Subcutaneous abdominal adipose tissue (tissue), 5 donors: ENCODE measurements at regions not wholly inside any gene's neighbourhood (a gene's known extent, or its start where the extent isn't known, plus 50 kb on each side); places are given as distances from the start of the nearest gene placed in this dataset.

Experiments
- H3K27ac ChIP-seq: one replicate; pipeline ENCODE4 v1.7.0; 2013; ENCODE audit warnings: low read depth, mild to moderate bottlenecking, inconsistent platforms, low read length, moderate library complexity
- H3K27me3 ChIP-seq, 5 donors: one replicate each; pipeline ENCODE4 v1.7.0; 2013; ENCODE audit warnings: low read length in 5 of 5, inconsistent platforms in 1 of 5; ENCODE audit not compliant: control insufficient read depth in 5 of 5, insufficient read depth in 4 of 5
- H3K36me3 ChIP-seq, 5 donors: one replicate each; pipeline ENCODE4 v1.7.0; 2013; ENCODE audit warnings: low read length in 5 of 5; ENCODE audit not compliant: control insufficient read depth in 5 of 5, insufficient read depth in 5 of 5
- H3K4me1 ChIP-seq, 5 donors: one replicate each; pipeline ENCODE4 v1.7.0; 2013; ENCODE audit warnings: low read length in 5 of 5, mild to moderate bottlenecking in 3 of 5, moderate library complexity in 1 of 5; ENCODE audit not compliant: control insufficient read depth in 5 of 5, insufficient read depth in 5 of 5
- H3K4me3 ChIP-seq, 5 donors: one replicate each; pipeline ENCODE4 v1.7.0; 2013; ENCODE audit warnings: low read length in 5 of 5, low read depth in 1 of 5
- H3K9ac ChIP-seq, 5 donors: one replicate each; pipeline ENCODE4 v1.7.0; 2013; ENCODE audit warnings: low read length in 5 of 5, mild to moderate bottlenecking in 4 of 5, moderate library complexity in 3 of 5
- H3K9me3 ChIP-seq, 5 donors: one replicate each; pipeline ENCODE4 v1.7.0; 2013; ENCODE audit warnings: low read length in 5 of 5; ENCODE audit not compliant: control insufficient read depth in 5 of 5
- donor health status: healthy.
- donor health status: healthy.
- donor health status: healthy.
- donor health status: healthy.
- donor health status: healthy.

DNA sequence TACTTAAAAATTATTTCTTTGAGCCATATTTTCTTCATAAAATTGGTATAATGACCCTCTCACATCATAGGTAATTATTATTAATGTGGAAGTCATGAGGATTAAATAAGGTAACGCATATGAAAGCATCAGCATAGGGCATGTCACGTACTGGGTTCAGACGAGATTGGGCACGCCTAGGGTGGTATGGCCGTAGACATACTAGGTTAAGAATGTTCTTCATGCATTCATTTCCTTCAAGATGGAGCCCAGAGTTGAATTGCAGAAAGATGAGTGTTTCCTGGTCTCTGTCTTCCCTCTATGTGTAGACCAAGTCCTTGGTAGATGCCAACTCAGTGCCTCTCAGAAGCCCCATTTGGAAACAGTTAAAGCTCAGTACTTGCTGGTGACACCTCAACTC is 174.1 kb upstream of the CLINT1 start:
- H3K27ac ChIP-seq, result peak overlapping the region; percentile 16
- H3K4me1 ChIP-seq, result peaks cover 0 to 6% (median 0%) of the 10 kb centered on the region in 5 donors
- no peak overlapping the region for H3K4me3 ChIP-seq
- H3K27me3 ChIP-seq, result peaks cover 0 to under 1% (median 0%) of the 10 kb centered on the region in 5 donors
- no peak overlapping the region for H3K9ac ChIP-seq
- no peaks in the 10 kb centered on the region for H3K36me3 ChIP-seq
- peaks cover 0 to 8% (median 7%) of the 10 kb centered on the region in 5 donors for H3K9me3 ChIP-seq

DNA sequence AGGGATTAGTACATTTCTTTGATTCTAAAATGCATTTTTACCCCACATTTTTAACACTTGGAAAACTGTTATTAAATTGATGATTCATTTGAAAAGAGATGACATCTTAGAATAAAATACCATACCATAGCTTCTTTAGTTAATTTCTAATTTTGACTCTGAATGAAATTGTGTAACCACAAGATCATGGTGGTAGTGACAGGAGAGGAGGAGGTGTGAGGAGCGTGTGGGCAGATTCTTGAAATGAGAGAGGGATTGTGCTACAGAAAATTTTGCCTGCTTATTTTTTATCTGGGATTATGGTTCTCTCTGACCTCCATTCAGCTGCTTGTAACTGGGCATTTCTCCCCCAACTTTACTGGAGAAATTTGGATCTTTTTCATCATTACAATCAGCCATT is 173.3 kb upstream of the CLINT1 start:
- H3K4me1 ChIP-seq, result peaks cover 0 to 10% (median 0%) of the 10 kb centered on the region in 5 donors
- no peaks in the 10 kb centered on the region for H3K36me3 ChIP-seq
- H3K27me3 ChIP-seq, result peaks cover 0 to 2% (median 0%) of the 10 kb centered on the region in 5 donors
- H3K9ac ChIP-seq, result no peak overlapping the region
- no peak overlapping the region for H3K27ac ChIP-seq
- H3K9me3 ChIP-seq, result peaks cover 0 to 8% (median 7%) of the 10 kb centered on the region in 5 donors
- no peak overlapping the region for H3K4me3 ChIP-seq

DNA sequence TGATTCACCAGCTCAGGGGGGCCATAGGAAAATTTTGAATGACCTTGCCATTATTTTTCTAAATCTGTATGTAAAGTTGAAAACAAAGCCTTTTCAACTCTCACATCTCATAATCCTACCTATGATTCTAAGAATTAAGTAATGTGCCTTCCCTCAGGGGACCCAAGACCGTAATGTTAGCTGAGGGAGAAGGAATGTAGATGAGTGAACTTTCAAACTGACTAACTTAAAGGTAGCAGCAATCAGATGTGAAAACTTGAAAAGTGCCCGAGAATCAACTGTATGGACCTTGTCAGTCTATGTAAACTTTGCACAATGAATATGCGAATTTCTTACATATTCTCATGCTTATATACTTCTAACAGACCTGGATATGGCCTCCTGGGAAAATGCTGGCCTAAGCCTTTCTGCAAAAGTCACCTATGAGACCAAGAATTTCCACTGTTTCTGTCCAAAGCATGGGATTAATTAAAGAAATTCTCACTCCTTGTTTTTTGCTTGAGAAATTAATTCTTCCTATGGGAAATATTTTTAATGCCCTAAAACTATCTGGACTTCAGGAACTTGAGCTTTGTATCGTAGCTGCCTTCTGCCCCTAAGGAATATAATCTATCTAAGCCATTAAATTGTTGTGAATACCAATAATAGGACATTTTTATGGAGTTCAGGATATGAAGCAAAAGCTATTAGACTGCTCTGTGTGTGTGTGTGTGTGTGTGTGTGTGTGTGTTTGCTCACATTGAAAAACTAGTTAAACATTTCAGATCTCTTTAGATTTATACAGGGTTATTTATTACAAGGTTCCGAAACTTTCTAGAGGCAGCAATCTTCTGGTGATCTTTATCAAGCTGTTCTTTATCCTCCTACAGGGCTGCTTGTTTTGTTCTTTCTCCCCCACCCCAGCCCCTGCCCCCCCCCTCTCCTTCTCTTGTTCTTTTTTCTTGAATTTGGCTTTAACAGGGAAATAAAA is 169.1 kb upstream of the CLINT1 start:
- no peaks in the 10 kb centered on the region for H3K36me3 ChIP-seq
- H3K27me3 ChIP-seq, result peaks cover 0 to 2% (median 0%) of the 10 kb centered on the region in 5 donors
- H3K9me3 ChIP-seq, result peaks cover 0 to 2% (median 0%) of the 10 kb centered on the region in 5 donors
- peaks cover 0 to 22% (median 5%) of the 10 kb centered on the region in 5 donors for H3K4me1 ChIP-seq
- H3K4me3 ChIP-seq, result no peak overlapping the region
- no peak overlapping the region for H3K27ac ChIP-seq
- H3K9ac ChIP-seq, result peak overlapping the region in 1 of 5 donors; percentile 69

- no peak overlapping the region for H3K4me3 ChIP-seq
- peak overlapping the region in 1 of 5 donors; percentile 73 for H3K9ac ChIP-seq
- peaks cover 0 to 2% (median 0%) of the 10 kb centered on the region in 5 donors for H3K9me3 ChIP-seq
- peaks cover 0 to 2% (median 0%) of the 10 kb centered on the region in 5 donors for H3K27me3 ChIP-seq
- no peak overlapping the region for H3K27ac ChIP-seq
- H3K36me3 ChIP-seq, result no peaks in the 10 kb centered on the region
- H3K4me1 ChIP-seq, result peaks cover 0 to 22% (median 5%) of the 10 kb centered on the region in 5 donors
Observed at GRCh38 chr5:158026304-158027031, 167.5 kb upstream of the CLINT1 start.

DNA sequence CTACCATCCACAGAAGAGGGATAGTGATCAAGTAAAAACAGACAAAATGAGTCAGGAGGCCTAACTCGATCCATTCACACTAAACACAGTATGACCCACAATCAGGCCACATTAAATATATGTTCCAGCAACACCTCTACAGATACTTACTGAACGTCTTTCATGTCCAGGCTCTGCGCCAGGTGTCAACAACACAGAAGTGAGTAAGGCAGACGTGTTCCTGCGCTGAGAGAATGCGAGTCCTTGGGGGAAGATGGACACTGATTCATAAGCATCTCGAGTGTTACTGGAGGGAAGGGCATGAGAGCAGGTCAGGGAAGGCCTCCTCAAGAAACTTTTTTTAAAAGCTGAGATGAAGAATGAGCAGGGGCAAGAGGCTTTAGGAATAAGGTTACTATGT is 164.3 kb upstream of the CLINT1 start:
- H3K36me3 ChIP-seq, result no peaks in the 10 kb centered on the region
- H3K27ac ChIP-seq, result no peak overlapping the region
- H3K4me3 ChIP-seq, result no peak overlapping the region
- peaks cover 0 to 2% (median 0%) of the 10 kb centered on the region in 5 donors for H3K9me3 ChIP-seq
- peaks cover 0 to 2% (median 0%) of the 10 kb centered on the region in 5 donors for H3K27me3 ChIP-seq
- H3K9ac ChIP-seq, result no peak overlapping the region
- peaks cover 0 to 16% (median 5%) of the 10 kb centered on the region in 5 donors for H3K4me1 ChIP-seq

DNA sequence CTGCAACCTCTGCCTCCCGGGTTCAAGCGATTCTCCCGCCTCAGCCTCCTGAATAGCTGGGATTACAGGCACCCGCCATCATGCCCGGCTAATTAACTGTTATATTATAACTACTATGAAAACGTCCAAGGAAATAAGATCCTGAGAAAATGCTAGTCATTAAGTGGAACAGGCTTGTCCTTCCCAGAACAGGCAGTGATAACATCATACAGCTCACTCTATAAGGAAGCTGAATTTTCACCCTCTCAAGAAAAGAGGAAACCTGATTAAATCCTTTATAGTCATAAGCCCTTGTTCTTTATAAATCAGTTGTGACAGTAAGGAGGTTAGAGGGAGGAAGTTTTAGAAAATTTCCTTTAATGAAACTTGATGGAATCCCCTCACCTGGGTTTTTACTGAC is 163.9 kb upstream of the CLINT1 start:
- H3K27ac ChIP-seq, result no peak overlapping the region
- H3K4me3 ChIP-seq, result no peak overlapping the region
- peaks cover 0 to 16% (median 5%) of the 10 kb centered on the region in 5 donors for H3K4me1 ChIP-seq
- no peaks in the 10 kb centered on the region for H3K9me3 ChIP-seq
- H3K9ac ChIP-seq, result no peak overlapping the region
- no peaks in the 10 kb centered on the region for H3K36me3 ChIP-seq
- H3K27me3 ChIP-seq, result no peaks in the 10 kb centered on the region

- H3K9ac ChIP-seq, result no peak overlapping the region
- no peaks in the 10 kb centered on the region for H3K27me3 ChIP-seq
- no peak overlapping the region for H3K27ac ChIP-seq
- H3K36me3 ChIP-seq, result no peaks in the 10 kb centered on the region
- no peak overlapping the region for H3K4me3 ChIP-seq
- H3K9me3 ChIP-seq, result no peaks in the 10 kb centered on the region
- peaks cover 0 to 13% (median 4%) of the 10 kb centered on the region in 5 donors for H3K4me1 ChIP-seq
Observed at GRCh38 chr5:158022393-158022792, 163.4 kb upstream of the CLINT1 start.

DNA sequence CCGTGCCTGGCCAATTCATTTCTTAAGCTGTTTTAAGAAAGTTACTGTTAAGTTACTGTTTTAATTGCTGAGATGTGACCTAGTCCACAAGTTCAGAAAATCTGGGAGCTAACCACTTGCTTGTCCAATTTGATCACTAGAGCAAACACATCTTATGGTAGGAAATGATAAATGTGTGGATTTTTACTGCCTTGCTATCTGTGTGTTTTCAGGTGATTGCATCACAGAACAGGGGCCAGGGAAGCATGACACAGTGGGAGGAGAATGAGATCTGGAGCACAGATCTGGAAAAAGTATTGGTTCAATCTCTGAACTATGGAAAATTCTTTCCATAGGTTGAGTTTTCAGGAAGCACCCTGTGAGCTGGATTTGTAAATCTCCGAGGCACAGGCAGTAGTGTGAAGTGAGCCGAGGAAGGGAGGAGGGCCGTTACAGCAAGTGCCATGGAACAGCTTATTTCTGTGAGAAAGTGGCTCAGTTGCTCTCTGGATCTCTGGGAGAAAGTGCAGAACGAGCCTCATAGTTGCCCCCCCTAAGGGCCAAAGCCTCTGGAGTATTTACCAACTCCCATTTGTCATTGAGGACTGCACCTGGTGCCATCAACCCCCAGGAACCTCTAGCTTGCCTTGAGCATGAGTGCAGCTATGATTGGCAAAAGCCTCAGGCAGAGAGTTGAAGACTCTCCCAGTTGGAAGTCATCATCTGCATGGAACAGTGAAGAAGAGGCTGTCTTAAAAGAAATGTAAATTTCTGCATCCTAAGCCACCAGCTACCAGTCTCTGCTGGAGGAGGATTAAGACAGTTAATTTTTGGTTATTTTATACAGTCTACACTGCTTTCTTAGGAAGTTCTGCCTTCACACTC is 161.8 kb upstream of the CLINT1 start:
- H3K9me3 ChIP-seq, result no peaks in the 10 kb centered on the region
- no peaks in the 10 kb centered on the region for H3K36me3 ChIP-seq
- peaks cover 0 to 4% (median 0%) of the 10 kb centered on the region in 5 donors for H3K4me1 ChIP-seq
- no peak overlapping the region for H3K9ac ChIP-seq
- H3K27me3 ChIP-seq, result no peaks in the 10 kb centered on the region
- no peak overlapping the region for H3K4me3 ChIP-seq
- H3K27ac ChIP-seq, result no peak overlapping the region

DNA sequence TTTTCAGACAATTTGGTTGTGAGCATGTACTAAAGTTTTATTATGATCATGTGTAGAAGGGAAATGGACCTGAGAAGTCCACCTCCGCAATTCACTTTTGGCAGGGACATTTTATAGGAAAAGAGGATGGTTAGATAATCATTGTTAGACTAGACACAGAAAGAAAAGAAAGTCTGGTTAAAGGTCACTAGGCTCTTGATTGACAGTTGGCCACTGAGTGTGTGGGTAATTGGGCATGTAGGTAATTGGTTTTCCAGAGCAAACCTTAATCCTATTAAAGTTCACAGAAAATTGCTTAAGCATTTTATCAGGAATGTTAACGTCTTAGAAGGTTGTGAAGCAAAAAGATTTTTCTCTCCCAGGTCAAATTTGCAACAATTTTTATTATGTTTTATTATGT is 158.5 kb upstream of the CLINT1 start:
- no peak overlapping the region for H3K9ac ChIP-seq
- no peak overlapping the region for H3K4me3 ChIP-seq
- H3K27me3 ChIP-seq, result no peaks in the 10 kb centered on the region
- no peak overlapping the region for H3K27ac ChIP-seq
- H3K4me1 ChIP-seq, result peaks cover 0 to 11% (median 0%) of the 10 kb centered on the region in 5 donors
- no peaks in the 10 kb centered on the region for H3K36me3 ChIP-seq
- no peaks in the 10 kb centered on the region for H3K9me3 ChIP-seq
